GM23248 (cell line): ENCODE measurements at regions not wholly inside any gene's neighbourhood (a gene's known extent, or its start where the extent isn't known, plus 50 kb on each side); places are given as distances from the start of the nearest gene placed in this dataset.

Experiments
- EZH2 ChIP-seq: fragments of 200-600 bp; sonication (generic); IDR thresholded peaks from 2 replicates; pipeline ENCODE4 v1.6.1; 2018; ENCODE audit warnings: antibody characterized with exemption, mild to moderate bottlenecking; ENCODE audit not compliant: insufficient read depth, poor library complexity, severe bottlenecking
- EZH2phosphoT487 ChIP-seq: fragments of 200-600 bp; sonication (generic); IDR thresholded peaks from 2 replicates; pipeline ENCODE4 v1.6.1; 2018; ENCODE audit warnings: antibody characterized with exemption, moderate library complexity, mild to moderate bottlenecking, low read depth; ENCODE audit not compliant: insufficient read depth

GRCh38 chr19:31974941-31975340 lies 370.5 kb upstream of the ZNF507 start:
- TF ChIP-seq EZH2phosphoT487 (no peak), EZH2 (no peak)
